ENCODE measurements at regions not wholly inside any gene's neighbourhood (a gene's known extent, or its start where the extent isn't known, plus 50 kb on each side); places are given as distances from the start of the nearest gene placed in this dataset.
"Not testable (repeated sequence)": the region's sequence is repeated elsewhere in the genome, so short reads cannot be mapped to it uniquely, and the experiment has no call there.

DNA sequence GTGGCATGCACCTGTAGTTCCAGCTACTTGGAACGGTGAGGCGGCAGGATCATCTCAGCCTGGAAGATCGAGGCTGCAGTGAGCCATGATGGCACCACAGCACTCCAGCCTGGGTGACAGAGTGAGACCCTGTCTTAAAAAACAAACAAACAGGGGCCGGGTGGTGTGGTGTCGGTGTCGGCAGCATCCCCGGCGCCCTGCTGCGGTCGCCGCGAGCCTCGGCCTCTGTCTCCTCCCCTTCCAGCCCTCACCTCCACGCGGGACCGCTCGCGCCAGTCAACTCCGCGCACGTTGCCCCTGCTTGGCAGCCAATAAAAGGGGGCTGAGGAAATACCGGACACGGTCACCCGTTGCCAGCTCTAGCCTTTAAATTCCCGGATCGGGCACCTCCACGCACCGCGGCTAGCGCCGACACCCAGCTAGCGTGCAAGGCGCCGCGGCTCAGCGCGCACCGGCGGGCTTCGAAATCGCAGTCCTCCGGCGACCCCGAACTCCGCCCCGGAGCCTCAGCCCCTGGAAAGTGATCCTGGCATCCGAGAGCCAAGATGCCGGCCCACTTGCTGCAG is 204.7 kb downstream of the CDRT15L2 start:
- H3K4me3 ChIP-seq (ENCODE audit: low read depth in 1 of 2, low read length in 2 of 2), result no peak overlapping the region
- no peaks in the 10 kb centered on the region for H3K36me3 ChIP-seq (ENCODE audit: control insufficient read depth in 1 of 2, insufficient read depth in 2 of 2, low read length in 2 of 2)
- no peak overlapping the region for H3K9ac ChIP-seq (ENCODE audit: low read depth in 1 of 2, low read length in 2 of 2)
- no peak overlapping the region for H3K27ac ChIP-seq (ENCODE audit: low read depth, low read length)
- no peaks in the 10 kb centered on the region for H3K4me1 ChIP-seq (ENCODE audit: control insufficient read depth in 1 of 2, insufficient read depth in 2 of 2, low read length in 2 of 2)
- no peaks in the 10 kb centered on the region for H3K9me3 ChIP-seq (ENCODE audit: control insufficient read depth in 1 of 2, low read length in 2 of 2)
- H3K27me3 ChIP-seq (ENCODE audit: control insufficient read depth in 1 of 2, insufficient read depth in 2 of 2, low read length in 2 of 2), result no peaks in the 10 kb centered on the region

DNA sequence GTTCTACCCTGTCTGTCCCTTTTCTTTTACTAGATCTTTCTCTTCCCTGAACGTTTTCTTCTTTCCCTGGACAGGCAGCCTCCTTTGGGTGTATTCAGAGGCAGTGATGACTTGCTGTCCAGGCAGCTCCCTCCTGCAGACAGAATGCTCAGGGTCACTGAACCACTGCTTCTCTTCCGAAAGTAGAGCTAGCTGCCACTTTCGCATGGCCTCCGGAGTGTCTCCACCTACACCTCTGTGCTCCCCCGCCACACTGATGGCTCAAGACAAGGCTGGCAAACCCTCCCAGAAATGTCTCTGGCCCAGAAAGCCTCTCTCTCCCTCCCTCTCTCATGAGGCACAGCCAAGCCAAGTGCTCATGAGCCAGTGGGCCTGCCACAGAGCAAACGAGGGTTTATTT is 207.8 kb downstream of the CDRT15L2 start:
- no peaks in the 10 kb centered on the region for H3K27me3 ChIP-seq (ENCODE audit: control insufficient read depth in 1 of 2, insufficient read depth in 2 of 2, low read length in 2 of 2)
- H3K27ac ChIP-seq (ENCODE audit: low read depth, low read length), result no peak overlapping the region
- no peaks in the 10 kb centered on the region for H3K4me1 ChIP-seq (ENCODE audit: control insufficient read depth in 1 of 2, insufficient read depth in 2 of 2, low read length in 2 of 2)
- H3K9ac ChIP-seq (ENCODE audit: low read depth in 1 of 2, low read length in 2 of 2), result no peak overlapping the region
- no peak overlapping the region for H3K4me3 ChIP-seq (ENCODE audit: low read depth in 1 of 2, low read length in 2 of 2)
- no peaks in the 10 kb centered on the region for H3K9me3 ChIP-seq (ENCODE audit: control insufficient read depth in 1 of 2, low read length in 2 of 2)
- no peaks in the 10 kb centered on the region for H3K36me3 ChIP-seq (ENCODE audit: control insufficient read depth in 1 of 2, insufficient read depth in 2 of 2, low read length in 2 of 2)

DNA sequence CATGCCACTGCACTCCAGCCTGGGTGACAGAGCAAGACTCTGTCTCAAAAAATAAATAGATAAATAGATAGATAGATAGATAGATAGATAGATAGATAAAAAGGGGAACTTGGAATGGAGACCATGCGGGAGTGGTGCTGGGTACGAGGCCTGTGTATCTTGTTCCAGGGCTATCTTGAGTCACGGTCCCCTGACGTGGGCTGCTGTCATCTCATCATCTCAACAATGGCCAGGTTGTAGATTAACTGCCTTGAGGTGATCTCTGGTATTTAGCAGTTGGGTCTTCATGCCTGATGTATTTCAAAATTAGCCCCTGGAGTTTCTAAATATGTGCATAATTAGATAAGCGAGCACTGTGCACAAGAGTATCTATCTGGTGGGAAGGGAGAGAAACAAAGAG is 212.1 kb downstream of the CDRT15L2 start:
- Histone ChIP-seq H3K9ac (ENCODE audit: low read depth in 1 of 2, low read length in 2 of 2) (no peak overlapping the region), H3K4me3 (ENCODE audit: low read depth in 1 of 2, low read length in 2 of 2) (no peak overlapping the region), H3K36me3 (ENCODE audit: control insufficient read depth in 1 of 2, insufficient read depth in 2 of 2, low read length in 2 of 2) (no peaks in the 10 kb centered on the region), H3K9me3 (ENCODE audit: control insufficient read depth in 1 of 2, low read length in 2 of 2) (no peaks in the 10 kb centered on the region), H3K4me1 (ENCODE audit: control insufficient read depth in 1 of 2, insufficient read depth in 2 of 2, low read length in 2 of 2) (no peaks in the 10 kb centered on the region), H3K27ac (ENCODE audit: low read depth, low read length) (no peak overlapping the region), H3K27me3 (ENCODE audit: control insufficient read depth in 1 of 2, insufficient read depth in 2 of 2, low read length in 2 of 2) (no peaks in the 10 kb centered on the region)

DNA sequence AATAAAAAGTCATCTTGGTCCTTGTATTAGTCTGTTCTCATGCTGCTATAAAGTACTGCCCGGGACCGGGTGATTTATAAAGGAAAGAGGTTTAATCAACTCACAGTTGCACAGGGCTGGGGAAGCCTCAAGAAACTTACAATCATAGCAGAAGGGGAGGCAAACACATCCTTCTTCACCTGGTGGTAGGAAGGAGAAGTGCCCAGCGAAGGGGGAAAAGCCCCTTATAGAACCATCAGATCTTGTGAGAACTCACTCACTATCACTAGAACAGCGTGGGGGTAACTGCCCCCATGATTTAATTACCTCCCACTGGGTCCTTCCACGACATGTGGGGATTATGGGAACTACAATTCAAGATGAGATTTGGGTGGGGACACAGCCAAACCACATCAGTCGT is 215.0 kb downstream of the CDRT15L2 start:
- not testable (repeated sequence) for H3K27me3 ChIP-seq (ENCODE audit: control insufficient read depth in 1 of 2, insufficient read depth in 2 of 2, low read length in 2 of 2); H3K27ac ChIP-seq (ENCODE audit: low read depth, low read length); H3K4me1 ChIP-seq (ENCODE audit: control insufficient read depth in 1 of 2, insufficient read depth in 2 of 2, low read length in 2 of 2); H3K36me3 ChIP-seq (ENCODE audit: control insufficient read depth in 1 of 2, insufficient read depth in 2 of 2, low read length in 2 of 2); H3K9me3 ChIP-seq (ENCODE audit: control insufficient read depth in 1 of 2, low read length in 2 of 2); H3K4me3 ChIP-seq (ENCODE audit: low read depth in 1 of 2, low read length in 2 of 2); H3K9ac ChIP-seq (ENCODE audit: low read depth in 1 of 2, low read length in 2 of 2)

DNA sequence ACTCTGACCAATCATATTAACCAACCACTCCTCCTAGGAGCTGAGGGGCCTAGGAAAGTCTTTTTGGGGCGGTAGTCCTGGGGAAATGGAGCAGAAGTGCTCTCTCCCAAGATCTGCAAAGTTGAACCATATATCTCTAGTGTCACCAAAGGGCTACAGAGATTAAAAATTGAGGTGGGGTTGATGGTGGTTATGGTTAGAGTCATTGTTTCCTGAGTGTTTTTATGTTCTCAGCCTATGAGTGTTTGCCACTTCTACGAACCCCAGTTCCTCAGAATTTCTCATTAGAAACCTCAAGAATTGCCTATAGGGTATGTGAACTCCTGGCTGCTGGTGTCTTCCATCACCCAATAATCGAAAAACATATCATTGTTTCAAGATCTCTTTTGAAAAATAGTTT is 217.8 kb downstream of the CDRT15L2 start:
- no peaks in the 10 kb centered on the region for H3K36me3 ChIP-seq (ENCODE audit: control insufficient read depth in 1 of 2, insufficient read depth in 2 of 2, low read length in 2 of 2)
- H3K27ac ChIP-seq (ENCODE audit: low read depth, low read length), result no peak overlapping the region
- H3K4me3 ChIP-seq (ENCODE audit: low read depth in 1 of 2, low read length in 2 of 2), result no peak overlapping the region
- no peaks in the 10 kb centered on the region for H3K27me3 ChIP-seq (ENCODE audit: control insufficient read depth in 1 of 2, insufficient read depth in 2 of 2, low read length in 2 of 2)
- H3K9ac ChIP-seq (ENCODE audit: low read depth in 1 of 2, low read length in 2 of 2), result no peak overlapping the region
- no peaks in the 10 kb centered on the region for H3K9me3 ChIP-seq (ENCODE audit: control insufficient read depth in 1 of 2, low read length in 2 of 2)
- no peaks in the 10 kb centered on the region for H3K4me1 ChIP-seq (ENCODE audit: control insufficient read depth in 1 of 2, insufficient read depth in 2 of 2, low read length in 2 of 2)

DNA sequence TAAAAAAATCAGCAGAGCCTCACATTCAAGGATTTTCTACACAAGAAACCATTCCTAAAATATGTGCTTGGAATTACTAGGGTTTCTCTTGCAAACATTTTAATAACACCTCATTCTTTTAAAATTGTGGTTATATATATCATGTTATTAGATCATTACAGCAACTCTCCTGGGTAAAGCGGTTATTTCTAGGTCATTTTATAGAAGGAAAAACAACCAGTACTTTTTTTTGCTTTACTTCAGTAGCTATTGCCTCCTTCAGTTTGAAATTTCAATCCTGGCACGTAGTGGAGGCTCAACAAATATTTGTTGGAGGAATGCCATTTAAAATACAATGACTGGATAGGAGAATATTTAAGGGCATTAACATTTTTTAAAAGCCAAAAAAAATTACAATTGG is 220.6 kb downstream of the CDRT15L2 start:
- Histone ChIP-seq H3K4me1 (ENCODE audit: control insufficient read depth in 1 of 2, insufficient read depth in 2 of 2, low read length in 2 of 2) (no peaks in the 10 kb centered on the region), H3K4me3 (ENCODE audit: low read depth in 1 of 2, low read length in 2 of 2) (no peak overlapping the region), H3K9me3 (ENCODE audit: control insufficient read depth in 1 of 2, low read length in 2 of 2) (no peaks in the 10 kb centered on the region), H3K9ac (ENCODE audit: low read depth in 1 of 2, low read length in 2 of 2) (no peak overlapping the region), H3K27me3 (ENCODE audit: control insufficient read depth in 1 of 2, insufficient read depth in 2 of 2, low read length in 2 of 2) (no peaks in the 10 kb centered on the region), H3K27ac (ENCODE audit: low read depth, low read length) (no peak overlapping the region), H3K36me3 (ENCODE audit: control insufficient read depth in 1 of 2, insufficient read depth in 2 of 2, low read length in 2 of 2) (no peaks in the 10 kb centered on the region)

DNA sequence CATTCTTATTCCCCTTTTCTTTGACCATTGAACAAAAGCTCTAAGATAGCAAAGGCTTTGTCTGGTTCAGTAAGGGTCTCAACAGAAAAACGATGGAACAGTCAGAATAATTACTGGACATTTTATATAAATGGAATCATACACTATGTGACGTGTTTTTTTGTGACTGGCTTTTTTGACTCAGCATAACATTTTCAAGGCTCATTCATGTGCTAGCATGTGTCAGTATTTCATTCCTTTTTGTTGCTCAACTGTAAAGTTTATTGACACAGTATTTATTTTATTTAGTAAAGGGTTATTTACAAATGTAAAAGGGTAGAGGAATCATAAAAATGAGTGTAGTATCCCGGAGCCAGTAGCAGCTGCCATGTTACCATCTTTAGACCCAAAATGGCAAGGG is 226.2 kb downstream of the CDRT15L2 start:
- H3K4me1 ChIP-seq (ENCODE audit: control insufficient read depth in 1 of 2, insufficient read depth in 2 of 2, low read length in 2 of 2), result no peaks in the 10 kb centered on the region
- H3K27ac ChIP-seq (ENCODE audit: low read depth, low read length), result no peak overlapping the region
- no peak overlapping the region for H3K9ac ChIP-seq (ENCODE audit: low read depth in 1 of 2, low read length in 2 of 2)
- no peaks in the 10 kb centered on the region for H3K9me3 ChIP-seq (ENCODE audit: control insufficient read depth in 1 of 2, low read length in 2 of 2)
- no peaks in the 10 kb centered on the region for H3K27me3 ChIP-seq (ENCODE audit: control insufficient read depth in 1 of 2, insufficient read depth in 2 of 2, low read length in 2 of 2)
- H3K4me3 ChIP-seq (ENCODE audit: low read depth in 1 of 2, low read length in 2 of 2), result no peak overlapping the region
- no peaks in the 10 kb centered on the region for H3K36me3 ChIP-seq (ENCODE audit: control insufficient read depth in 1 of 2, insufficient read depth in 2 of 2, low read length in 2 of 2)

DNA sequence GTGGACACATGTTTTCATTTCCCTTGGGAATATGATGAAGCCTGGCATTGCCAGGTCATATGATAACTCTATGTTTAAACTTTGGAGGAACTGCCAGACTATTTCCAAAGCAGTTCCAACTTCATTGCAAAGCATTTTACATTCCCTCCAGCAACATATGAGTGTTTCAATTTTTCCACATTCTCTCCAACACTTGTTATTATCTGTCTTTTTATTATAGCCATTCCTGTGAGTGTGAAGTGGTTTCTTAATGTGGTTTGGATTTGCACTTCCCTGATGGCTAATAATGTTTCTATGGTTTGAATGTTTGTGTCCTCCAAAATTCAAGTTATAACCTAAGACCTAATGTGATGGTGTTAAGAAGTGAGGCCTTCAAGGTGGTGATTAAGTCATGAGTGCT is 228.0 kb downstream of the CDRT15L2 start:
- H3K4me3 ChIP-seq (ENCODE audit: low read depth in 1 of 2, low read length in 2 of 2); H3K36me3 ChIP-seq (ENCODE audit: control insufficient read depth in 1 of 2, insufficient read depth in 2 of 2, low read length in 2 of 2); H3K27ac ChIP-seq (ENCODE audit: low read depth, low read length); H3K4me1 ChIP-seq (ENCODE audit: control insufficient read depth in 1 of 2, insufficient read depth in 2 of 2, low read length in 2 of 2); H3K9ac ChIP-seq (ENCODE audit: low read depth in 1 of 2, low read length in 2 of 2); H3K9me3 ChIP-seq (ENCODE audit: control insufficient read depth in 1 of 2, low read length in 2 of 2); H3K27me3 ChIP-seq (ENCODE audit: control insufficient read depth in 1 of 2, insufficient read depth in 2 of 2, low read length in 2 of 2): not testable (repeated sequence)

DNA sequence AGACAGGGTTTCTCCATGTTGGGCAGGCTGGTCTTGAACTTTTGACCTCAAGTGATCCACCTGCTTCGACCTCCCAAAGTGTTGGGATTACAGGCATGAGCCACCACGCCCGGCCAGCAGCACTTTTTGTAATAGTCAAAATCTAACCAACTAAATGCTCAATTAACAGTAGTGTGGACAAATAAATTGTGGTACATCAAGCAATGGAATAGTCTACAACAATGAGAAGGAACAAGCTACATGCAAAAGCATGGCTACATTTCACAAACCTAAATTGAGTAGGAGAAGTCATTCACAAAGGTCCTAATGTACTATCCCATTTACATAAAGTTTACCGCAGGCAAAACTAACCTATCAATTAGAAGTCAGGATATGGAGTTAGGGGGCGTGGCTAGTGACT is 227.4 kb downstream of the USP22 start:
- not testable (repeated sequence) for H3K9me3 ChIP-seq (ENCODE audit: control insufficient read depth in 1 of 2, low read length in 2 of 2); H3K9ac ChIP-seq (ENCODE audit: low read depth in 1 of 2, low read length in 2 of 2); H3K36me3 ChIP-seq (ENCODE audit: control insufficient read depth in 1 of 2, insufficient read depth in 2 of 2, low read length in 2 of 2); H3K27me3 ChIP-seq (ENCODE audit: control insufficient read depth in 1 of 2, insufficient read depth in 2 of 2, low read length in 2 of 2); H3K27ac ChIP-seq (ENCODE audit: low read depth, low read length); H3K4me3 ChIP-seq (ENCODE audit: low read depth in 1 of 2, low read length in 2 of 2); H3K4me1 ChIP-seq (ENCODE audit: control insufficient read depth in 1 of 2, insufficient read depth in 2 of 2, low read length in 2 of 2)

DNA sequence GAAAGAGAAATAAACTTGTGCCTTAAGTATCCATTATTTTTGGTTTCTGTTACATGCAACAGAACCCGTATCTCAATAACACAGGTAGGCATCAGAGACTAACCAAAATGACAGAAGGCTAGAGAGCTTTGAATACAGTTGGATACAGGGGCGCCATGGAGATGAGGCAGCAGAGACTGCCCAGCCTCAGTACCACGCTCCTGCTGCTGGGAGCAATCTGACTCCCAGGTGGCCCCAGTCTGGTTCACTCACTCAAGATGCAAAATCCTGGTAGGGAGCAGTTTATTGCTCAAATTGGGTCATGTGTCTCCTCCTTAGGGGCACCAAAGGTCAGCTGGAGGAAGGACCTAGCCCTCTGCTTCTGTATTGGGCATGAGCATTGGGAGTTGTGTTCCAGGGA is 218.9 kb downstream of the USP22 start:
- Histone ChIP-seq H3K27ac (ENCODE audit: low read depth, low read length) (no peak overlapping the region), H3K27me3 (ENCODE audit: control insufficient read depth in 1 of 2, insufficient read depth in 2 of 2, low read length in 2 of 2) (no peaks in the 10 kb centered on the region), H3K9ac (ENCODE audit: low read depth in 1 of 2, low read length in 2 of 2) (no peak overlapping the region), H3K4me1 (ENCODE audit: control insufficient read depth in 1 of 2, insufficient read depth in 2 of 2, low read length in 2 of 2) (no peaks in the 10 kb centered on the region), H3K36me3 (ENCODE audit: control insufficient read depth in 1 of 2, insufficient read depth in 2 of 2, low read length in 2 of 2) (no peaks in the 10 kb centered on the region), H3K4me3 (ENCODE audit: low read depth in 1 of 2, low read length in 2 of 2) (no peak overlapping the region), H3K9me3 (ENCODE audit: control insufficient read depth in 1 of 2, low read length in 2 of 2) (no peaks in the 10 kb centered on the region)

DNA sequence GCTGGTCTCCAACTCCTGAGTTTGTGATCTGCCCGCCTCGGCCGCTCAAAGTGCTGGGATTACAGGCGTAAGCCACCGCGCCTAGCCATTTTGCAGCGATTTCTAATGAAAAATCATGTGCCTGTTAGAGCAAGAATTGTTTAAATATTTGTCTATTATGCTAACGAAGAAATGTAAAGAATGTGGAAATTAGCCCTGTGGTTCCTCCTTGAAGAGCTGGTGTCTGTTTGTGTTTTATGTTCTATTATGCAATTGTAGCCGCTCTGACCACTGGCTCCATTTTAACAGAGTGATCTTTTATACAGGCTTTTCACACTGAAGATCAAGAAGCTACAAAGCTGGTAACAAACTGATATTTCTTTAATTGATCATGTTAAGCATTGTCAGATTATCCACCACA is 217.3 kb downstream of the USP22 start:
- Histone ChIP-seq H3K27me3 (ENCODE audit: control insufficient read depth in 1 of 2, insufficient read depth in 2 of 2, low read length in 2 of 2) (no peaks in the 10 kb centered on the region), H3K27ac (ENCODE audit: low read depth, low read length) (no peak overlapping the region), H3K9ac (ENCODE audit: low read depth in 1 of 2, low read length in 2 of 2) (no peak overlapping the region), H3K9me3 (ENCODE audit: control insufficient read depth in 1 of 2, low read length in 2 of 2) (no peaks in the 10 kb centered on the region), H3K36me3 (ENCODE audit: control insufficient read depth in 1 of 2, insufficient read depth in 2 of 2, low read length in 2 of 2) (no peaks in the 10 kb centered on the region), H3K4me3 (ENCODE audit: low read depth in 1 of 2, low read length in 2 of 2) (no peak overlapping the region), H3K4me1 (ENCODE audit: control insufficient read depth in 1 of 2, insufficient read depth in 2 of 2, low read length in 2 of 2) (no peaks in the 10 kb centered on the region)

Measured in duodenal mucosa (tissue), 2 donors.